GM19397 (cell line): ENCODE measurements at regions not wholly inside any gene's neighbourhood (a gene's known extent, or its start where the extent isn't known, plus 50 kb on each side); places are given as distances from the start of the nearest gene placed in this dataset.

Source experiments
- ATAC-seq: cut with Tn5 transposase; IDR thresholded peaks from one replicate; pipeline ENCODE4 v1.9.1; 2021; ENCODE audit warnings: mild to moderate bottlenecking, moderate library complexity; ENCODE audit not compliant: unreplicated experiment

DNA sequence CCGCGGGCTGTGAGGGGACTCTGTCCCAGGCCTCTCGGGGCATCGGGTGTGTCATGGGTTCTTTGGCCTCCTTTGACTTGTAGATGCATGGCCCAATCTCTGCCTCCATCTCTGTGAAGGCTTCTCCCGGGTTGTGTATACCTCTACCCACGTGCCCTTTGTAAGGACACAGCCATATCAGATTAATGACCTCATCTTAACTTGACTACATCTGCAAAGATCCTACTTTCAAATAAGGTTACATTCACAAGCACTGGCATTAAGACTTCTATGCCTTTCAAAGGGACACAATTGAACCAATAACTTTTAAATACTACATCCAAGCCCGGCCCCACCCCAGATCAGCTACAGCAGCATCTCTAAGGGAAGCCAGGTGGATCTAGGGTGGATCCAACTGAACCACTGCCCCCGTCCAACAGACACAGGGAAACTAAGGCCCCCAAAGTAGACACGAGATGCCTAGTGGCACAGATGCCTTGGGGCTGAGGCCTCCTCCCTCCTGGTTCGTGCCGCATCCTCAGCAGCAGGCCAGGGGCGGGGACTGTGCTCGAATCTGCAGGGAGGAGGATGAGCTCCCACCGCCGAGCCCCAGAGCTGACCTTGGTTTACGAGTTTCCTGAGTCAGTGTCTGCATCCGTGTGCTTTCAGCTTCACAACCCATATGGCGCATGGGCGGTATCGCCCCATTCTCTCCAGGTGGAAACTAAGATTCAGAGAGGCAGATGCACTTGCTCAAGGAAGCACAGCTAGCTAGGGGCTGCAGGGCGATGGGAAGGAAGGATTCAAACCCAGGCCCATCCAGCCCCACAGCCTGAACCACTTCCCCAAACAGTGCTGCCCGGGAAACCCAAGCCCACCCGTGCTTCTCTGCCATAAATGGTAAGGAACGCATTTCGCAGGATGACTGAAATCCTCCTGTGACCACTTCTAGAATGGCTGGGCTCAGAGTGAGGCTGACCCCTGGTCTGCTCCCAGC, 353.3 kb downstream of the C16orf95 start:
- no peak for ATAC-seq

DNA sequence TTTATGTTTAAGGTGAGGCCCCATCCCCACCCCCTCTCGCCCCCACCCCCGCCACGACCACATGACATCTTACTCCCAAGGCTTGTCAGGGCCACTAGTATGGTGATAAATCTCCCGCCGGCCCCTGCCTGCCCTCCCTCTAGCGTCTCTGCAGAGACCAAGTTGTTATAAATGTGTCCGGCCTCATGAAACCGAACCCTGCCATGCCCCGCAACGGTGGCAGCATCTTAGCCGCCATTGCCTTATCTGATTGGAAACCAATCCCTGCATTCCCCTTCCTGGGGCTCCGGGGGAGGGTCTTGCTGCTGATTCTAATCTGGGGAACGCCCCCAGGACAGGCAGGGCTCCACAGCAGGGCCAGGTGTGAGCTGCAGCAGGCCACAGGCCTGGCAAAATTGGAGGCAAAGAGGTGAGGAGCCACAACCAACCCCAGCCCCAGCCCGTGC, 352.4 kb downstream of the C16orf95 start:
- no peak for ATAC-seq

DNA sequence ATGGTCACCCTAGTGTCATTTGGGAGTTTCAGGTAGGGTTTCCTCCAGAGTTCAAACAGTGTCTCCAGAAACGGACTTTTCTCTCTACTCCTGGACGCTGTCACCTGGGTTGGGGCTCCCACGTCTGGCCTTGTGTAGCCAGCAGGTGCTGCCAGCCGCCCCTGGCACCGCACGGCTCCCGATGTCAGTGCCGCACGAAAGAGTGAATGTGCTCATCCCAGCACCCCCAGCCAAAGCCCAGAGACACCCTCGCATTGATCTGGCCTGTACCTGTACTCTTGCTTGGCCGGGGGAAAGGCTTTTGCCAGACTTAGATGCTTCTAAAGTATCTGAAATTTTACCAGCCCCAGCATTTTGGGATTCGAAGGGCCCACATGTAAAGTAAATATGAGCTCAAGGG, 351.9 kb downstream of the C16orf95 start:
- ATAC-seq = no peak

- ATAC-seq = no peak
These were observed 351.2 kb downstream of the C16orf95 start for GRCh38 chr16:86965840-86966550.

- no peak for ATAC-seq
These were observed 350.4 kb downstream of the C16orf95 start for GRCh38 chr16:86966777-86967176.

DNA sequence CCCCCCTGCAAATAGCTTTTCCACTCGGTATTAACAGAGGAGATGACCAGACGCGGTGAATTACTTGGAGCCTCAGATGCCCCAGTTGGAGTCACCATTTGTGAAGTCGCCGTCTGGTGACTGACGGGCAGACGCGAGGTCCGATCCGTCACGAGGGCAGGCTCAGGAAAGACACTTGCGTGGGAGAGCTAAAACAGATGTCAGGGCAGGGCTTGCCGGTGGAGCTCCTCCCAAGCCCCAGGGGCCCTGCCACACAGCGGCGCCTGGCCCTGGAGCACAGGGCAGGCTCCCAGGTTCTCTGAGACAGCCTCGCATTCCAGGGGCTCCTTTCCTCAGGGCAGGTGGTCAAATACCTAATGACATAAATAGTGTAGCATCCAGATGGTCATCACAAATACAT, 348.3 kb downstream of the C16orf95 start:
- ATAC-seq = no peak

- no peak for ATAC-seq
These were observed 347.5 kb downstream of the C16orf95 start for GRCh38 chr16:86969716-86970115.

DNA sequence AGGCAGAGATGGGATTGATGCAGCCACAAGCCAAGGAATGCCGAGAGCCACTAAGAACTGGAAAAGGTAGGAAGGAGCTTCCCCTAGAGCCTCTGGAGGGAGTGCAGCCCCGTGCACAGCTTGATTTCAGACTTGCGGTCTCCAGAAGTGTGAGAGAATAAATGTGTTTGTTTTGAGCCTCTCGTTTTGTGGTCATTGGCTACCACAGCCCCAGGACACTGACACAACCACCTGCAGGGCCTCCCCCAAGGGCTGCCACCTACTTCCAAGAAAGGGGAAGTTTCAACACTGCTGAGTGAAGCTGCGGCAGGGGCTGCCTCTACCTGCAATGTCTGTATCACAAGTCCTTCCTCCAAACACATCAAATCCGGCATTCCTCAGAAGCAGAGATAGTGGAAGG, 346.9 kb downstream of the C16orf95 start:
- no peak for ATAC-seq

GRCh38 chr16:86970726-86971125, 346.5 kb downstream of the C16orf95 start:
- ATAC-seq = no peak

DNA sequence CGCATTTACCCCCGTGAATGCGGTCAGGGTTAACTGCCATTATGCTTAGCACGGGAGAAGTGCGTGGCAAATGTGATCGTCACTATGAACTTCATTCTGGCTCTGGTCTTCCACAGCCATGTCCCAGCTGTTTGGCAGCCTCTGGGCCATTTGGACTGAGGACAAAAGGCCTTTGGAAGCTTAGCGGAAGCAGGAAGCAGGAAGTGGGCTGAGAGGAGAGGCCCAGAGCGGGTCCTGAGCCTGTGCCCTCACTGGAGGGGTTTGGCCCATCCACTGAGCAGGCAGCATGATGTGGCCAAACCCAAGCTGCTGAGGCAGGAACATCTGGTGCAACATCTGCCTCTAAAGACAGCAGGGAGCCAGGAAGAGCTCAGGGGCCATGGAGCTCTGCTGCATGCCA, 345.9 kb downstream of the C16orf95 start:
- no peak for ATAC-seq

DNA sequence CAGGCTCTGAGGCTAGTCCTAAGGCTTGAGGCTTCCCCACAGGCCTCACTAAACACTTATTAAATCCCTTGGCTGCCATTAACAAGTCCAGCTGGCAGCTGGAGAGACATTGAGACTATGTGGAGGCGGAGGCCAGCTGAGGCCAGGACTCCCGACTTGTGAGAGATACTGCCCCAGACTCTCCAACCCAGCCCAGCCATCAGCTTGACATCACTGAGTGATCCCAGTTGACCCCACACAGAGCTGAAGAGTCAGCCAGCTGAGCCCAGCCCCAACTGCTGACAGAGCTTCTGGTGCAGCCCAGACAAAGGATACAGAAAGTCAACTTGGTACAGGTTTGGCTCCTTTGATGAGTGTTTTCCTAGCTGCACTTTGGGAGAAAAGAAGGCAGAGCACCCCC, 343.1 kb downstream of the C16orf95 start:
- ATAC-seq = no peak

- no peak for ATAC-seq
These were observed 341.7 kb downstream of the C16orf95 start for GRCh38 chr16:86975445-86975844.

DNA sequence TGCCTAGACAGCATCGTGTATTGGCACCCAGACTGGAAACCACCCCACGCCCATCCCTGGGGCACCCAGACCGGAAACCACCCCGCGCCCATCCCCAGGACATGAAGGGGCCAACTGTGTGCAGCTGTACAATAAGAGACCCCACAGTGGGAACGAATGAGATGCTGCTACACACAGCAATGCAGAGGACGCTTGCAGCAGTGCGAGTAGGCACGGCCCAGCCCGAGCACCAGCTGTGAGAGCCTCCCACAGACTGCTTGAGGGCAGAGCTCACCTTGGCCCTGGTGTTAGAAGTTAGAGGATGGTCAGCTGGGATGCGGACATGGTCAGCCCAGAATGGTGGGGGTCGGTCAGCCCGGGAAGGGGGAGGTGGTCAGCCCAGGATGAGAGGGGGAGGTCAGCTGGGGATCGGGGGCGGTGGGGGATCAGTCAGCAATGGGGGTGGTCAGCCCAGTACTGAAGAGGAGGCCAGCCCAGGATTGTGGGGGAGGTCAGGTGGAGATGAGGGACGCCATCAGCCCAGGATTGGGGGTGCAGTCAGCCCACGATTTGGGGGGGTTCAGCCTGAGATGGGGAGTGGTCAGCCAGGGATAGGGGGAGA, 340.0 kb downstream of the C16orf95 start:
- ATAC-seq = no peak

GRCh38 chr16:86978445-86979030, 338.7 kb downstream of the C16orf95 start:
- no peak for ATAC-seq

GRCh38 chr16:86979061-86979460, 338.1 kb downstream of the C16orf95 start:
- no peak for ATAC-seq

GRCh38 chr16:86979984-86980553, 337.1 kb downstream of the C16orf95 start:
- ATAC-seq = no peak

DNA sequence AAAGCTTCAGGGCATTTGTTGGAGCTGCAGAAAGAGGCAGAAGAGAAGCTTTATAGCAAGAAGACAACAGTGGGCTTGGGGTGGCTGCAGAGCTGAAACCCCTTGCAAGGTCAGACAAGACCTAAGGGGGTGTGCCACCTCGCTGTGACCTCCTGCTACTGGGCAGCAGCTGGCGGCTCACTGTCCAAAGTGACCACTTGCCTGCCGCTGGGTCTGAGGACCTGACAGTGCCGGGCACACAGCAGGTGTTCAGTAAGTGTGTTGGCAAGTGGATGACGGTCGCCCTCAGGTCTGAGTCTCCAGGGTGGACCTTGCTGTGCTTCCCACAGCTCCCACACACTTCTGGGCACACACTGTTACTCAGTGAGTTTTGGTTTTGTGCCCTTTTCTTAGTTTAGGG, 336.5 kb downstream of the C16orf95 start:
- no peak for ATAC-seq

- ATAC-seq = no peak
These were observed 334.9 kb downstream of the C16orf95 start for GRCh38 chr16:86982347-86982596.

DNA sequence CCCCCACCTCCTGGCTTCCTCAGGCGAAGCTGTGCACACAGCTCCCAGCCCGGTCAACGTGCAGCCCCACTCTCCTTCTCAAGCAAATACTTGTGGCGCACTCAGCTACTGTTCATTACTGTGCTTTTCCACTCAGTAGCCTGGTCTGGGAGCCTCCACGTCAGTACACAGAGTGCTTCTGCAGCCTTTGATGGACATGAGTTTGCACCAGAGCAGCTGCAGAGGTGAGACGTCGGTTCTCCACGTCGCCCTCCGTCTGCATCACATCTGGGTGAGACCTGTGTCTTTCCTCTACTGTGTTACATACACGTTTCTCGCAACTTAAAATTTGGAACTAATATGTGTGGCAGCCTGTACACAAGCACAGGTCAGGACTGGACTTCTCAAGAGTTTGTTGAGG, 334.3 kb downstream of the C16orf95 start:
- no peak for ATAC-seq

DNA sequence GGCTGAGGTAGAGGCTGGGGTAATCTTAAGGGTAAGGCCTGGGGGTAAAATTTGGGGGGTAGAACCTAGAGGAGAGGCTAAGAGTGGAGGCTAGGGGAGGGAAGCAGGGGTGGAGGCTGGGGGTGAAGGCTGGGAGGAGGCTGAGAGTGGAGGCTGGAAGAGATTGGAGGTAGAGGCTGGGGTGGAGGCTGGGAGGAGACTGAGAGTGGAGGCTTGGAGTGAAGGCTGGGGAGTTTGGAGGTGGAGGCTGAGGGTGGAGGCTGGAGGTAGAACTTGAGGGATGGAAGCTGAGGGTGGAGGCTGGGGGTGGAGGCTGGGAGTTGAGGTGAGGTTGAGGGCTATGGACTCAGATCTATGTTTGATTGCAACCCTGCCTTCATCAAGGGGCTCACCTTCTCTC, 333.6 kb downstream of the C16orf95 start:
- ATAC-seq = no peak

DNA sequence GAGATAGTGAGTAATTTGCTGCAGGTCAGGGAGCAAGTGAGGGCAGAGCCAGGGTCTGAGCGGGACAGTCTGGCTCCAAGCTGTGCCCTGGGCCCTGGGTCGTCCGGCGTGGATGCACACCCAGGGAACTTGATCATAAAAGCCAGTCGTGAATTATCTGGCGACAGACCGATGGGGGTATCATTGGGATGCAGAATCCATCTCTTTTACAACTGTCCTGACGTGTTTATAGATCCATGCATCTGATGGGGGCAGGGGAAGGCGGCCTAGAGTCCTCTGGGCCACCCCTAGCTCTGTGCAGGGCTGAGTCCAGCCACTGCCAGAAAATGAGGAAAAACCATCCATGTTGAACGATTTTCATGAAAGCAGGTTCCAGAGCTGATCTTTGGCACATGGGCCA, 332.8 kb downstream of the C16orf95 start:
- no peak for ATAC-seq
